Activated naive CD4-positive, alpha-beta T cell treated with anti-CD3 and anti-CD28 coated beads for 36 hours (primary cell): ENCODE measurements at regions not wholly inside any gene's neighbourhood (a gene's known extent, or its start where the extent isn't known, plus 50 kb on each side); places are given as distances from the start of the nearest gene placed in this dataset.
"Not testable (repeated sequence)": the region's sequence is repeated elsewhere in the genome, so short reads cannot be mapped to it uniquely, and the experiment has no call there.

Experiments
- CTCF ChIA-PET: fragments of 350-600 bp; sonication (Branson Sonifier 250); formaldehyde crosslinking; loops from one replicate; lab custom pipeline; 2021; ENCODE audit warnings: antibody characterized with exemption; lab: Charles Lee
- DNase-seq: peaks from one replicate; pipeline ENCODE4 v3.0.0-alpha.2; 2020
- H3K27ac Mint-ChIP-seq: one replicate; pipeline ENCODE4 v1.8.0; 2021; ENCODE audit warnings: mild to moderate bottlenecking, mixed read lengths
- H3K27me3 Mint-ChIP-seq: one replicate; pipeline ENCODE4 v1.8.0; 2021; ENCODE audit warnings: low read depth, mixed read lengths
- H3K36me3 Mint-ChIP-seq: one replicate; pipeline ENCODE4 v1.8.0; 2021; ENCODE audit warnings: low read depth, mixed read lengths
- H3K4me1 Mint-ChIP-seq: one replicate; pipeline ENCODE4 v1.8.0; 2021; ENCODE audit warnings: low read depth, mixed read lengths
- H3K4me3 Mint-ChIP-seq: one replicate; pipeline ENCODE4 v1.8.0; 2021; ENCODE audit warnings: mild to moderate bottlenecking, moderate library complexity, mixed read lengths
- H3K9me3 Mint-ChIP-seq: one replicate; pipeline ENCODE4 v1.8.0; 2021; ENCODE audit warnings: mixed read lengths
- intact Hi-C: fragments of 100-400 bp; cut with micrococcal nuclease; formaldehyde crosslinking; loops from one replicate; pipeline ENCODE4 v1.15.1; 2023

DNA sequence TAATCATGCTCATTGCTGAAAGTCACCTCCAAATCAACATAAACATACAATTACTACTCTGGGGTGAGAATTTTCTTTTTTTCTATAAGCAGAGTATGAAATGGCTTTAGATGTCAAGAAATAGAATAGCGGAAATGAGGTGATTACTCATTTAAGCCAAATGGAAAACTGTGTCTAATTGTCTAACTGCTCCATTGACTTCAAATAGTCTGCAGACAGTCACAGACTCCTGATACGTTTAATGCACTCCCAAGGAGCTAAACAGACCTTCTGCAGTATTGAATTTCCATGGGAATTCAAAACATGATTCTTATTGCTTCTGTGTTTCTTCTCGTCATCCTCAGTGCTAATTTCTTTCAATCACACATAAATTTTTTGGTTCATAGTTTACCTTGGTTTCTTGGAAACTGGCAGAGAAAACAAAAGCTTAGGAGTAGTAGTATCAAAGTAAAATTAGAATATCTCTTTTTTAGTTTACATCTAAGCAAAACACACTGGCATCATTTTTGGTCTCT, 865.2 kb upstream of the SLC10A2 start:
- Mint-ChIP-seq H3K4me3 (no peak overlapping the region), H3K36me3 (no peaks in the 10 kb centered on the region), H3K27me3 (no peaks in the 10 kb centered on the region), H3K4me1 (no peaks in the 10 kb centered on the region), H3K9me3 (peaks cover 8% of the 10 kb centered on the region), H3K27ac (no peak overlapping the region)
- intact Hi-C loops = no loop called here
- CTCF ChIA-PET = no interaction called here
- DNase-seq = no peak

DNA sequence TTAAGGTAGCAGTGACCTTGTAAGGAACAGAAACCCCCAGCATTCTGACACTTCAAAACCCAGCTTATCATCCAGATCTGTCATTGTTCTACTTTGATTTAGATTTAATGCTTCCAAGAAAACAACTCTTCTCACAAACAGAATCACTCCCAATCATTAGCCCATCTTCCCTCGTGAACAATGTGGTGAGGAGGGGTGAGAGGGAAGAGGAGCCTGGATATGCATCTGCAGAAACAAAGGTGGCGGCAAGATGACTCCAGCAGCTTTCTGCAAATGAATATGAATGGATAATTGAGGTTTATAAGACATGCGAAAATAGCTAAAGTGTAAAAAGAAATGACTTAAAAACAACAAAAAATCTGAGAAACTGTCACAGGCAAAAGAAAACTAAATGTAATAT, 859.9 kb upstream of the SLC10A2 start:
- no peaks in the 10 kb centered on the region for H3K4me1 Mint-ChIP-seq
- no peak for DNase-seq
- intact Hi-C loops = no loop called here
- CTCF ChIA-PET = no interaction called here
- H3K4me3 Mint-ChIP-seq = no peak overlapping the region
- no peak overlapping the region for H3K27ac Mint-ChIP-seq
- no peaks in the 10 kb centered on the region for H3K36me3 Mint-ChIP-seq
- H3K9me3 Mint-ChIP-seq = peaks cover 5% of the 10 kb centered on the region
- H3K27me3 Mint-ChIP-seq = no peaks in the 10 kb centered on the region

DNA sequence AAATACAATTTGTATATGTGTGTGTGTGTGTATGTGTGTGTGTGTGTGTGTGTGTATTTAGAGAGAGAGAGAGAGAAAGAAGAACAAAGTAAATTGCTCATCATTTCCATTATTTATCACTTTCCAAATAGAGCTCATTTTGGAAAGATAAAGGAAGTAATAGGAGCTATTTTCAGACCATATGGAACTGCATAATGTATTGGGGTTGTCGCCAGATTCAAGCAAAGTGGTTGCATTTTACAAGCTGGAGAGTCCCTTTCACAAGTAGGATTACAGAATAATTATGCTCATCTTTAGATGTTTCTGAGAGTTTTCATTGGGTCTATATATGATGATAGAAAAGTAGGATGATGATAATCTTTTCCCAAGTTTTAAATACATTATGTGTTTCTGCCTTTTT, 842.7 kb upstream of the SLC10A2 start:
- H3K4me3 Mint-ChIP-seq = no peak overlapping the region
- CTCF ChIA-PET = no interaction called here
- H3K27ac Mint-ChIP-seq = no peak overlapping the region
- H3K27me3 Mint-ChIP-seq = no peaks in the 10 kb centered on the region
- H3K36me3 Mint-ChIP-seq = no peaks in the 10 kb centered on the region
- no peaks in the 10 kb centered on the region for H3K9me3 Mint-ChIP-seq
- DNase-seq = no peak
- intact Hi-C loops = no loop called here
- no peaks in the 10 kb centered on the region for H3K4me1 Mint-ChIP-seq

GRCh38 chr13:103908274-103908673, 842.1 kb upstream of the SLC10A2 start:
- H3K27me3 Mint-ChIP-seq = no peaks in the 10 kb centered on the region
- intact Hi-C loops = no loop called here
- CTCF ChIA-PET = no interaction called here
- DNase-seq = no peak
- no peaks in the 10 kb centered on the region for H3K9me3 Mint-ChIP-seq
- no peak overlapping the region for H3K4me3 Mint-ChIP-seq
- no peak overlapping the region for H3K27ac Mint-ChIP-seq
- no peaks in the 10 kb centered on the region for H3K4me1 Mint-ChIP-seq
- no peaks in the 10 kb centered on the region for H3K36me3 Mint-ChIP-seq

DNA sequence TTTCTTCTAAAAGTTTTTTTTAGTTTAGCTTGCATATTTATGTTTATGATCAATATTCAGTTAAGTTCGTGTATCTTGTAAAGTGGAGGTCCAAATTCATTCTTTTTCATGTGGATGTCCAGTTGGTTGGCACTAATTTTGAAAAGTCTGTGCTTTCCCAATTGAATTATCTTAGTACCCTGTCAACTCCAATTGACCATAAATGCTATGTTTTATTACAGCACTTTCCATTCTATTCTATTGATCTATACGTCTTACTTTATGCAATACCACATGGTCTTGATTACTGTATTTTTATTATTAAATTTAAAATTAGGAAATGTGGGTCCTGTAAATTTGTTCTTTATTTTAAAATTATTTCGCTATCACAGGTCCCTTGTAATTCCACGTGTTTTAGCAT, 837.6 kb upstream of the SLC10A2 start:
- H3K27me3 Mint-ChIP-seq = no peaks in the 10 kb centered on the region
- no peak overlapping the region for H3K27ac Mint-ChIP-seq
- DNase-seq = no peak
- H3K9me3 Mint-ChIP-seq = peaks cover 3% of the 10 kb centered on the region
- CTCF ChIA-PET = no interaction called here
- no peaks in the 10 kb centered on the region for H3K4me1 Mint-ChIP-seq
- H3K36me3 Mint-ChIP-seq = no peaks in the 10 kb centered on the region
- intact Hi-C loops = no loop called here
- H3K4me3 Mint-ChIP-seq = no peak overlapping the region

- Mint-ChIP-seq H3K9me3 (peaks cover 3% of the 10 kb centered on the region), H3K27ac (no peak overlapping the region), H3K4me3 (no peak overlapping the region), H3K27me3 (no peaks in the 10 kb centered on the region), H3K4me1 (no peaks in the 10 kb centered on the region), H3K36me3 (no peaks in the 10 kb centered on the region)
- CTCF ChIA-PET = no interaction called here
- intact Hi-C loops = no loop called here
- DNase-seq = no peak
Observed at GRCh38 chr13:103898481-103898880, 832.3 kb upstream of the SLC10A2 start.

GRCh38 chr13:103895835-103896531, 829.8 kb upstream of the SLC10A2 start:
- Mint-ChIP-seq H3K36me3 (no peaks in the 10 kb centered on the region), H3K4me3 (no peak overlapping the region), H3K27ac (no peak overlapping the region), H3K9me3 (peaks cover 3% of the 10 kb centered on the region), H3K27me3 (no peaks in the 10 kb centered on the region), H3K4me1 (no peaks in the 10 kb centered on the region)
- no peak for DNase-seq
- intact Hi-C loops = no loop called here
- CTCF ChIA-PET = no interaction called here

GRCh38 chr13:103894626-103895025, 828.4 kb upstream of the SLC10A2 start:
- intact Hi-C loops = no loop called here

DNA sequence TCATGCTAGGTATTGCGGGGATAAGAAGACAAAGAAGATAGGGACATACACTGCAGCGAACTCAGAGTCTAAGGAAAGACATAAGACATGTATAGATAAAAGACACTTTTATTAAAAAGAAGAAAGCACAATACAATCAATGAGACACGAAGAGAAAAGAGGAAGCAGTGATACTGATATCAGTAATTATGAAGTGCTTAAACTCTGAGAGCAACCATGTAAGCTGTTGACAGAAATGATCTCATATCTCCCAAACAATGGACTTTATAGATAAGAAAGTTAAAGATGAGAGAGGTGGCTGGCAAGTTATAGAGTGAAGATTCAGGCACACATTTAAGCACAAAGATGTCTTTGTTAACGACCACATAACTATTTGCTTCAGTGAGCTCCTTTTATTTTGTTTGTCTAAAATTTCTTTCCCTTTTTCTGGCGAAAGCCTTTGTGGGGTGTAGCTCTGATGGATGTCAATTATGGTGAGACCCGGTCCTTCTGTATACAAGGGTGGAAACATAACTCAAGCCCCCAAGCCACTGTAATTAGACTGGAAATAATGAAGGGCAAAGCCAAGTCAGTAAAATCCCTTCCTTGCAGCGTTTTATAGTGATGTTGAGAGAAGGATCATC, 818.0 kb upstream of the SLC10A2 start:
- CTCF ChIA-PET = no interaction called here
- Mint-ChIP-seq H3K36me3 (no peaks in the 10 kb centered on the region), H3K4me1 (no peaks in the 10 kb centered on the region), H3K27me3 (no peaks in the 10 kb centered on the region), H3K27ac (no peak overlapping the region), H3K4me3 (no peak overlapping the region), H3K9me3 (peaks cover 2% of the 10 kb centered on the region)
- intact Hi-C loops = no loop called here
- DNase-seq = no peak

More at GRCh38 chr13:103894626-103895025, 828.4 kb upstream of the SLC10A2 start:
- H3K9me3 Mint-ChIP-seq = no peaks in the 10 kb centered on the region
- no peak for DNase-seq
- H3K4me1 Mint-ChIP-seq = no peaks in the 10 kb centered on the region
- H3K27ac Mint-ChIP-seq = no peak overlapping the region
- CTCF ChIA-PET = no interaction called here
- no peaks in the 10 kb centered on the region for H3K36me3 Mint-ChIP-seq
- no peaks in the 10 kb centered on the region for H3K27me3 Mint-ChIP-seq
- no peak overlapping the region for H3K4me3 Mint-ChIP-seq

DNA sequence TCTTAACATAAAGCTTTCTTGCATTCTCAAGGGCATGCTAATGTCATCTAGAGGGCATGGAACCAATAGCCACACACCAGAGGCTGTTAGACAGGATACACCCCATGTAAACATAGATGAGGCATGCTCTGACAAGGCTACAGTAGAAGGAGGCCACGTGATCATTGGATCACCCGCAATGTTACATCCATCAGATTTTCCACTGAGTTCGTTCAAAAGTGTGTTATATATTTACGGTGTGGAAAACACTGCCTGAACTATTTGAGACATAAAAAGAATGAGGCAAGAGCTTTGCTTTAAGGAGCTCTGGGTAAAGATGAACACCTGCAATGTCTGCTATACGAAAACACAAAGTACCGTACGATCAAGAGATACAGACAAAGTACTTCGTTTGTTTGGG, 817.5 kb upstream of the SLC10A2 start:
- peaks cover 2% of the 10 kb centered on the region for H3K9me3 Mint-ChIP-seq
- intact Hi-C loops = no loop called here
- H3K27ac Mint-ChIP-seq = no peak overlapping the region

GRCh38 chr13:103883164-103883563, 816.9 kb upstream of the SLC10A2 start:
- CTCF ChIA-PET = no interaction called here
- Mint-ChIP-seq H3K27ac (no peak overlapping the region), H3K4me3 (no peak overlapping the region), H3K36me3 (no peaks in the 10 kb centered on the region), H3K27me3 (no peaks in the 10 kb centered on the region), H3K9me3 (peaks cover 2% of the 10 kb centered on the region), H3K4me1 (no peaks in the 10 kb centered on the region)
- intact Hi-C loops = no loop called here
- no peak for DNase-seq

More for the DNA sequence above, 817.5 kb upstream of the SLC10A2 start:
- H3K27me3 Mint-ChIP-seq = no peaks in the 10 kb centered on the region
- no peaks in the 10 kb centered on the region for H3K4me1 Mint-ChIP-seq
- no peak overlapping the region for H3K4me3 Mint-ChIP-seq
- CTCF ChIA-PET = no interaction called here
- DNase-seq = no peak
- H3K36me3 Mint-ChIP-seq = no peaks in the 10 kb centered on the region

DNA sequence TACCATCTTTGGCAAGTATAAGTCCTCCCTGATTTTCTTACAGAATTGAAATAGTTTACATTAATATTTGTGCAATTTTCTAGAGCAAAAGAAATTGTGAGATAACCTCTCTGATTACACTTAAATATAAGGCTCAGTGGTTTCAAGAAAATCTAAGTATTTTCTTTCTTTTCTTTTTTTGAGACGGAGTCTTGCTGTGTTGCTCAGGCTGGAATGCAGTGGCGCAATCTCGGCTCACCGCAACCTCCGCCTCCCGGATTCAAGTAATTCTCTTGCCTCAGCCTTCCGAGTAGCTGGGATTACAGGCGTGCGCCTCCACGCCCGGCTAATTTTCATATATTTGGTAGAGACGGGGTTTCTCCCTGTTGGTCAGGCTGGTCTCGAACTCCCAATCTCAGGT, 813.9 kb upstream of the SLC10A2 start:
- H3K9me3 Mint-ChIP-seq, intact Hi-C loops, DNase-seq, H3K4me3 Mint-ChIP-seq, H3K27ac Mint-ChIP-seq, H3K27me3 Mint-ChIP-seq, CTCF ChIA-PET, H3K4me1 Mint-ChIP-seq, H3K36me3 Mint-ChIP-seq: not testable (repeated sequence)

DNA sequence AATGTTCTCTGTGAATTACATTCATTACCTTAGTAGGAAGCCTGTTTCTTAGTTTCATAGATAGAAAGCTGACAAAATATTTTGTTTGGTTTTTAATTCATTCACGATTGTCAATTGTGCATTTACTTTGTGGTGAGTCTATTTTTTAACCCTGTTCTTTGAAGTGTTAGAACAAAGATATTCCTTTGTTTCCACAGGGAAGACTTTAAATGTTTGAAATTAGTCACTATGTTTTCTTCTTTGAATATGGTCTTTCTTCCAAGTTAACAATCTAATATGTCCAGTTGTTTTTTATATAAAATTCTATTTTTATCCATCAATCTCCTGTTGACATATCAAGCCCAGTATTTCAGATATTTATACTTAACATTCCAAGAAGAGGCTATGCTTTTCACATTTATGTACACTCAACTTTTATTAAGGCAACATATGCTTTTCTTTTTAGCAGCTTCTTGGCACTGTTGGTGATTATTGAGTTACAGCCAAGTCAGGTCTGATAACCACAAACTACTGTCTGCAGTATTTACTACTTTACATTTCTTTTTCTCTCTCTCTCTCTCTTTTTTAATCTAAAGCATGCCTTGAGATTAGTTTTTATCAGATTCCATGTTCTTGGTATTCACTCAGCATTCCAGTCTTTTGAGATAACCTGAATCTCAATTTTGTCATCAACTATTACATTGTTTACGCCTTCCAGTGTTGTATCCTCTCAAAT, 812.8 kb upstream of the SLC10A2 start:
- Mint-ChIP-seq H3K4me3 (no peak overlapping the region), H3K27me3 (no peaks in the 10 kb centered on the region), H3K9me3 (no peaks in the 10 kb centered on the region), H3K27ac (no peak overlapping the region), H3K4me1 (no peaks in the 10 kb centered on the region), H3K36me3 (no peaks in the 10 kb centered on the region)
- no peak for DNase-seq
- intact Hi-C loops = no loop called here
- CTCF ChIA-PET = no interaction called here
